ENCODE measurements at regions not wholly inside any gene's neighbourhood (a gene's known extent, or its start where the extent isn't known, plus 50 kb on each side); places are given as distances from the start of the nearest gene placed in this dataset.
"Not testable (repeated sequence)": the region's sequence is repeated elsewhere in the genome, so short reads cannot be mapped to it uniquely, and the experiment has no call there.

DNA sequence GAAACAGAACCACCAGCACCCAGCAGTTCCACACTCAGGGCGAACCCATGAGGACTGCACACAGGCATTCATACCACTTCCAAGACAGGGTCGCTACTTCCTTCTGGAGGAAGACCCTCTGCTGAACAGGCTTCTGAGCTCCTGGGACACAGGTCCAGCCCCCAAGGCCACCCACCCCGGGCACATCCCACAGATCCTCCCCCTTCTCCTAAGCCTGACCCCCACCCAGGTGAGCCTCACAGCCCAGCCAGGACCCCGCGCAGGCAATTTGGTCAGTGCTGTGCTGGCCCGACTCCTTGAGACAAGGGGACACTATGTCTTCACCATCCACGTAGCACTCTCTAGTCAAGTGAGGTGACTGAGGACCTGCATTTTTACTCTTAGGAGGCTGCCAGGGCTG is 5382.7 kb upstream of the TPTE start:
- not testable (repeated sequence) for DNase-seq

DNA sequence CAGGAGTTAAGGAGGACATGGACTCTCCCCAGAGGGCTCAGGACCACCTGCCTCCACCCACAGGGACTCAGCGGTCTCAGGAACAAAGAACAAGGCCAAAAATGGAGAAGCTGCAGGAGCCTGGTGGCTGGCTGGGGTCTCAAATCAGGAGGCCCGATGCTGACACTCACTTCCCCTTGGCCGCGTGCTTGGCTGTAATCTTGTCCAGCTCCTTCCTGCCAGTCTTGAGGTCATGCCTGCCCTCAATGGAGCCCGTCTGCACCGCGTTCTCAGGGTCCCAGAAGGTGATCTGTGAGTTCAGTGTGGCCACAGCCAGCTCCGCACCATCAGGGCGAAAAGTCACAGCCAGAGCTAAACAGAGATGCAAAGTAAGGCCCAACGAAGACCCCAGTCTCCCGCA is 5381.9 kb upstream of the TPTE start:
- not testable (repeated sequence) for DNase-seq

- not testable (repeated sequence) for DNase-seq
These were observed 5378.4 kb upstream of the TPTE start for GRCh38 chr21:5143011-5143410.

GRCh38 chr21:5144731-5145130 is 5376.7 kb upstream of the TPTE start:
- not testable (repeated sequence) for DNase-seq

- DNase-seq: peak; percentile 12
These were observed 5373.7 kb upstream of the TPTE start for GRCh38 chr21:5147685-5148084.

GRCh38 chr21:5149222-5149621 is 5372.2 kb upstream of the TPTE start:
- DNase-seq: not testable (repeated sequence)

DNA sequence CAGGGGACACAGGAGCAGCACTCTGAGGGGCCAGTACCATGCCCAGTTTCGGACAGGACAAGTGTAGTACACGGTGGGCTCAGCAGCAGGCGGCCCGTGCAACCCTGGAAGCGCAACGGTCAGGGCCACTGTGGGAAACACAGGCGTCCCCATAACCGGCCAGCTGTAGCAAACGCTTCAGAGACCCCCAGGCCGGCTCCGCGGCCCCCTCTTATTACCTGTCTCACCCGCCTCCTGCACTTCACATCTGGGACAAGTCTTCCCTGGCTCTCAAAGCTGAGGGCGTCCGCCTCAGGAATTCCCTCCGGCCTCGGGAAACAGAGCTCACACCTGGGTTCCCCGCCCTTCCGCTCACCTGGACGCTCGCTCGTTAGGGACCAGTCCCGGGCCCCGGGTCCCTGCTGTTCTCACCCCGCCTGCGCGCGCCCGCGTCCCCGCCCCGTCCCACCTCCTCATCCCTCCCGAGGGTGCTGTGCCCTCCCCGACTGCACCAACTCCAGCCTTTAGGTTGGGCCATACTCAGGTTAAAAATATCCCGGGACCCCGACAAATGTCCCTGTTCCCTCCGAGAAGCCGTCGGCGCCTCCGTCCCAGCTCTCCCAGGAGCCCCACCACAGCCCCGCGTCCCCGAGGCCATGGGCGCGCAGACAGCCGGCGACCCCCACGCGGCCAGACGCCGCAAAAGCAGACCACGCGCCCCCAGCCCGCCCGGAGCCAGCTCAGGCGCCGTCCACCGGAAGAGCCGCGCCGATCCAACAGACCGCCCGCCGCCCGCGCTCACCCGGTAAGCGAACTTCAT is 5367.3 kb upstream of the TPTE start:
- not testable (repeated sequence) for DNase-seq

GRCh38 chr21:5154641-5154982 is 5366.8 kb upstream of the TPTE start:
- DNase-seq: peak; percentile 91

DNA sequence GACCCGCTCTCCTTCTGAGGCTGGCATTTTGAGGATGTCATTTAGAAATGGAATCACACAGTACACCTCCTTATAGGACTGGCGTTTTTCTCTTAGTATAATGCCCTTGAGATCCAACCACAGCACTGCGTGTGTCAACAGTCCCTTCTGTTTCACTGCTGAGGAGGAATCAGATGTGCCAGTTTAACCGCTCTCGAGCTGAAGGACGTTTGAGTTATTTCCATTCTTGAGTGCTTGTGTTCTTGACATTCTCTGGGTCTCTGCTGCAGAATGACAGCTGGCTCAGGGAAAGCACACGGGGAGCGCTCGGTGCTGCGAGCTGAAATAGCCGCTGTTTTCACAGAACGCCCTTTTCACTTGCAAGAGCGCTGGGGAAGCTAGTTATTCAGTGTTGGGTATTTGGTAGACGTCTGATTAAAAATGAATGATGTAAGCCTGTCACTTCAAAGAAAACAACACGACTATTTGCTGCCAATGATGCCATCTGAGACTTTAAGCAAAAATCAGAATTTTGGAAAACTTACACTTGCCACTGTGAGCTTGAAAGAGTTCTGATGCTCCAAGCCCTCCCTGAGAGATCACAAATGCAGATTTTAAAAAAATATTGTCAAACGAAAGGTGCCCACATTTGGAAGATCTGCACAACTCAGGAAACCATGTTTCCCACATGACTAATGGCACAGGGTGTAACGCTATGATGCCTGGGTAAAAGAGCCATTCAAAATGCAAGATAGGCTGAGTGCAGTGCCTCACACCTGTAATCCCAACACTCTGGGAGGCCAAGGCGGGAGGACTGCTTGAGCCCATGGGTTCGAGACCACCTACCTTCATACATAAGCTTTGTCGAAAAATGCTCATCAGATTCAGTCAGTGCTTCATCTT is 5358.4 kb upstream of the TPTE start:
- DNase-seq: not testable (repeated sequence)

DNA sequence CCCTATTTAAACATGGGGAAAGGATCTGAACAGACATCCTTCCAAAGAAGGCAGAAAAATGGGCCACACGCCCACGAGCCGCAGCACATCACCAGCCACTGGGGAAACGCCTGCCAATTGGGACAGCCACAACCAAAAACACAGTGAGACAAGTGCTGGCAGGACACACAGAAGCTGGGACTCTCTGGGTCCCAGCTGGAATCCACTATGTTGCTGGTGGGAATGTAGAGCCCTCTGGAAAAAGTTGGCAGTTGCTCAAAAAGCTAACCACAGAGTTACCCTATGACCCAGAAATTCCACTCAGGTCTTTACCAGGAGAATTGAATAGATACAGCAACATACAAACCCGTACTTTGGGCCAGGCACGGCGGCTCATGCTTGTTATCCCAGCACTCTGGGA is 5355.6 kb upstream of the TPTE start:
- DNase-seq: not testable (repeated sequence)
